Stimulated activated CD4-positive, alpha-beta T cell treated with anti-CD3 and anti-CD28 coated beads, Interleukin-15, amount 100 ng/mL, for 1 hour (primary cell): ENCODE measurements at regions not wholly inside any gene's neighbourhood (a gene's known extent, or its start where the extent isn't known, plus 50 kb on each side); places are given as distances from the start of the nearest gene placed in this dataset.

Source experiments
- DNase-seq, 2 donors: peaks; one replicate each; pipeline ENCODE4 v3.0.0-alpha.2; 2020; ENCODE audit warnings: low read depth in 1 of 2, low spot score in 1 of 2

- no peak for DNase-seq
These were observed 670.3 kb upstream of the FAM241A start for GRCh38 chr4:111475001-111475400.

GRCh38 chr4:111475666-111476065, 669.6 kb upstream of the FAM241A start:
- DNase-seq = no peak

- DNase-seq = no peak
These were observed 664.7 kb upstream of the FAM241A start for GRCh38 chr4:111480510-111480909.

GRCh38 chr4:111483375-111484169, 661.7 kb upstream of the FAM241A start:
- DNase-seq = no peak

- DNase-seq = no peak
These were observed 652.8 kb upstream of the FAM241A start for GRCh38 chr4:111492496-111492895.

- DNase-seq = no peak
These were observed 650.8 kb upstream of the FAM241A start for GRCh38 chr4:111494471-111494870.

GRCh38 chr4:111494971-111495370, 650.3 kb upstream of the FAM241A start:
- no peak for DNase-seq

GRCh38 chr4:111499291-111499690, 646.0 kb upstream of the FAM241A start:
- DNase-seq = no peak

- no peak for DNase-seq
These were observed 645.5 kb upstream of the FAM241A start for GRCh38 chr4:111499706-111500105.

- DNase-seq = no peak
These were observed 644.4 kb upstream of the FAM241A start for GRCh38 chr4:111500858-111501257.

GRCh38 chr4:111501946-111502345, 643.3 kb upstream of the FAM241A start:
- no peak for DNase-seq

GRCh38 chr4:111502626-111503025, 642.6 kb upstream of the FAM241A start:
- no peak for DNase-seq

GRCh38 chr4:111506706-111507105, 638.5 kb upstream of the FAM241A start:
- DNase-seq = no peak

GRCh38 chr4:111510535-111510934, 634.7 kb upstream of the FAM241A start:
- no peak for DNase-seq

GRCh38 chr4:111512081-111512783, 633.0 kb upstream of the FAM241A start:
- DNase-seq = no peak

GRCh38 chr4:111519683-111520082, 625.6 kb upstream of the FAM241A start:
- DNase-seq = no peak

- DNase-seq = no peak
These were observed 614.8 kb upstream of the FAM241A start for GRCh38 chr4:111530446-111530845.

GRCh38 chr4:111535792-111536191, 609.5 kb upstream of the FAM241A start:
- no peak for DNase-seq

GRCh38 chr4:111537165-111537564, 608.1 kb upstream of the FAM241A start:
- no peak for DNase-seq

- no peak for DNase-seq
These were observed 607.4 kb upstream of the FAM241A start for GRCh38 chr4:111537871-111538270.

- no peak for DNase-seq
These were observed 604.6 kb upstream of the FAM241A start for GRCh38 chr4:111540671-111541070.

GRCh38 chr4:111542056-111542455, 603.2 kb upstream of the FAM241A start:
- DNase-seq = no peak

- no peak for DNase-seq
These were observed 598.4 kb upstream of the FAM241A start for GRCh38 chr4:111546881-111547280.
